Mucosa of gallbladder (tissue), 1 donor: ENCODE measurements at regions not wholly inside any gene's neighbourhood (a gene's known extent, or its start where the extent isn't known, plus 50 kb on each side); places are given as distances from the start of the nearest gene placed in this dataset.
"Not testable (repeated sequence)": the region's sequence is repeated elsewhere in the genome, so short reads cannot be mapped to it uniquely, and the experiment has no call there.

ENCODE experiments used
- DNase-seq: peaks from one replicate; pipeline ENCODE4 v3.0.0-alpha.2; 2020; ENCODE audit warnings: low spot score
- donor health status: DM: no; HTN: no; CAD: no.

- DNase-seq, result peak; percentile 27
These were observed 158.8 kb downstream of the PHLDA1 start for GRCh38 chr12:75872762-75873161.

- no peak for DNase-seq
These were observed 160.7 kb downstream of the PHLDA1 start for GRCh38 chr12:75870878-75871277.

DNA sequence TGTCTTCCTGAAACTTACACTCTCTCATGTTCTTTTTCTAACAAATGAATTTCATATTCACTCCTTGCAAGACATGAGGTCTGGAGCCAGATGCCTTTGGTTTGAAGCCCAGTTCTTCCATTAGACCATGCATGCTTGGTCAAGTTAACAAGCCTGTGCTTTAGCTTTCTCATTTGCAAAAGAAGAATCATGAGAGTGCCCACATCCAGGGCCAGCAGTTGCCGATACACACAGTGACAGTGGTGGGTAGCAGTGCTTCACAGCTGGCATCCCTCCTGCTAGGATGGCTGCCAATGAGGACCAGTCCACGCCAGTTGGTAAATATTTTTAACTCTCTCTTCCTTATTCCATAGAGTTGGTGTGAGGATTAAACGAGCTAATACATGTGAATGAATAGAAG lies 163.1 kb downstream of the PHLDA1 start:
- DNase-seq, result no peak

DNA sequence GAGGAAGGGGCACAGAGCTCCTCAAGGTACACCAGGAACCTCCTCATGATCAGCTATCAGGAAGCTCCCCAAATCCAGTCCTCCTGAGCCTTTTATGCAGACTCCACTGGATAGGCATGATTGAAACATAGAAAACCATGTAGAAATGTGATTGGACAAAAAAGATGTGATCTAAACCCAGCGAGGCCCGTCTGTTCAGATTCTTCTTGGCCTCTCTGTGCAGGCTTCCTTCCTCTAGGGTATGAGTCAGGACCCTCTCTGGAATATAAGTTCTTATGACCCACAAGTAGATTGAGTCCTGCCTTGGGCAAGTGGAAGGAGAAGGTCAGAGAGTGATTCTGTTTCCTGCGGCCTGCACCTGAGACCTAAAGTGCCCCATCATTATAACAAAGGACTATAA lies 166.3 kb downstream of the PHLDA1 start:
- no peak for DNase-seq

DNA sequence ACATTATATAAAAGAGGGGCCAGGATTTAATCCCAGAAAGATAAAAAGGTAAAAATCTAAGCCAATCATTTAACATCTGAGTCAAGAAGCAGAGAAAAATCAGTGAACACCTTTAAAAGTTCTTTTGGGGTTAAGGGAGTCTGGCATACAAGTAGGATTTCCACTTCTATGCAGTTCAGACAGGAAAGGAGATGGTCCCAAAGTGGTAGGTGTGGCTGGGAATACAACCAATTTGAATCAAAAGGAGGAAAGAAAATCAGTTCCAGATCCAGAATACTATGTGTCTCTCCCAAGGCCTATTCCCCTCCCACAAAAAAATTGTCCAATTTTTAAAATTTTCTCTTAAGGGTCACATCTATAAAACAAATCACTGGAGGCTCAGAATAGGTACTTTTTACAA lies 167.4 kb downstream of the PHLDA1 start:
- no peak for DNase-seq

DNA sequence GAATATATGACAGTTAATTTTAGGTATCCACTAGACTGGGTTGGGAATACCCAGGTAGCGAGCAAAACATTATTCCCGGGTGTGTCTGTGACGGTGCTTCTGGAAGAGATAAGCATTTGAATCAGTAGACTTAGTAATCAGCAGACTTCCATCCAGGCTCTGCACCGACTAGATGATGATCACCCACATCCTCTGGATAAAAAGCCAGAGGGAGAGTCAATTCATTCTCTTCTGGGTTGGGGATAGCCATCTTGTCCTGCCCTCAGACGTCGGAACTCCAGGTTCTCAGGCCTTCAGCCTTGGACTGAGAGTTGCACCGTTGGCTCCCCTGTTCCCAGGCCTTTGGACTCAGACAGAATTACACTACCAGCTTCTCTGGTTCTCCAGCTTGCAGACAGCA lies 168.0 kb downstream of the PHLDA1 start:
- no peak for DNase-seq

GRCh38 chr12:75862692-75863471 lies 168.7 kb downstream of the PHLDA1 start:
- DNase-seq, result no peak

DNA sequence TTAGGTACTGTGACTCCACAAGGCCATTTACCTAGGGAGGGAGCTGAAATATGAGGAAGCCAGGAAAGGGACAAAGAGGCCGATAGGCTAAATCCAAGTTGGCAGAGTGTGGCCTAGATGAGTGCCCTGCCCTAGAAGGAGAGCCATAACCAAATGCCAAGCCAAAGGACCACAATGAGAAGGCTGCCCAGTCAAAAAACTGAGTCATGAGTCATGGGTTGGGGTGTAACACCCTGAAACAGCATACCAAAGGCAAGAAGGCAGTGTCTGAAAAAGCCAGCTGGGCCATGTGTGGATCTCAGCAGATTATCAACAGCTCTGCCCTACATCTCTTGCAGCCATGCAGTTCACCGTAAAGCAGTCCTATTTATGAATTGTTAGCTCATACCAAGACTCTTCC lies 171.7 kb downstream of the PHLDA1 start:
- DNase-seq, result no peak

GRCh38 chr12:75856235-75856634 lies 175.3 kb downstream of the PHLDA1 start:
- no peak for DNase-seq

DNA sequence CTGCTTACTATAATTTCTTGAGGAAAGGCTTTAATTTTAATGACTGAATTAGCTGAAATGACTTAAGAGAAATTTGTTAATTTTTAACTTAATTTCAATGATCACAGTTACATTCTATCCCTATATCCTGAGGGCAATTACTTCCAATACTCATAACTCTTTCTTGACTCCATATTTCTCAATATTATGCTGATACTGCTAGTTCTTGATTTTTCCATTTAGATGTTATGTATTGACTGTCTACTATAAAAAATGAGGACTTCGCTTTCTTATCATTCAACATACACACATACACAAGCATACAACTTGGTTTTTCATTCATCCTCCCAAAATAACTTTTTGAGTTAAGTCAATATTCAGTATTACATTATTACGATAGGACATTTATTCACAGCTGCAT lies 176.2 kb downstream of the PHLDA1 start:
- DNase-seq, result no peak

- no peak for DNase-seq
These were observed 176.8 kb downstream of the PHLDA1 start for GRCh38 chr12:75854681-75855309.

- DNase-seq, result not testable (repeated sequence)
These were observed 177.4 kb downstream of the PHLDA1 start for GRCh38 chr12:75854137-75854536.

- DNase-seq, result no peak
These were observed 177.9 kb downstream of the PHLDA1 start for GRCh38 chr12:75853626-75854025.

DNA sequence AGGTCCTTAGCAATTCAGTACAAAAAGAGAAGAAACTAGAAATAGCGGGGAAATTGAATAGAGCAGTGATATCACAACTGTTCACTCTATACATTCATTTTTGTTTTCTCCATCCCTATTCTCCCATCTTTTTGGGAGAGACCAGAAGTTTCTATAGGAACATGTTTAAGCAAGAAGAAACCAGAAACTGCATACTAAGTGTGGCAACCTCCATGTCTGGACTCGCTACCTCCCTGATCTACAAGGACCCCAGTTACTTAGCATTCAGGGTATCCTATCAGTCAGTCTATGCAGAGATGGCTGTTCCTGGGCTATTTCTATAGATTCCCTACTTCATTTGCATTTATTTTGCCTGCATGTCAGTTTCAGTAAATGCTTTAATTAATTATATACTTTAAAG lies 178.6 kb downstream of the PHLDA1 start:
- no peak for DNase-seq

GRCh38 chr12:75852143-75852542 lies 179.4 kb downstream of the PHLDA1 start:
- no peak for DNase-seq

- DNase-seq, result no peak
These were observed 180.7 kb downstream of the PHLDA1 start for GRCh38 chr12:75850721-75851462.

DNA sequence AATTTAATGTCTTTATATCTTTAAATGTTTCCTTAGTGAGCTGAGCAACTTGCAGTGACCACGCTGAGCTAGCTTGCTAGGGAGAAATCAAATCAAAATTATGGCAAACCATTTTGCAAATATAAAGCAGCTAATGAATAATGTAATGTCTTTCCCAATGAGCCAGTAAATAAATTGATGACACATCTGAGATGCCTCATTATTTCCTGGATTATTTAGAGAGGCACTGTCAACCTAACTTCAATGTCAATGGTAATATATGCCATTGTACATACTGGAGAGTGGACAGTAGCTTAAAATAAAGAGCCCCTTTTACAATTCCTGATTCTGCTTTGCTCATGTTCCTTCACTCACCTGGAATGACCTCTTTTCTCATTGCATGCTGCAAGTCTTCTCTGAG lies 182.6 kb downstream of the PHLDA1 start:
- no peak for DNase-seq

GRCh38 chr12:75848431-75848925 lies 183.1 kb downstream of the PHLDA1 start:
- DNase-seq, result no peak

DNA sequence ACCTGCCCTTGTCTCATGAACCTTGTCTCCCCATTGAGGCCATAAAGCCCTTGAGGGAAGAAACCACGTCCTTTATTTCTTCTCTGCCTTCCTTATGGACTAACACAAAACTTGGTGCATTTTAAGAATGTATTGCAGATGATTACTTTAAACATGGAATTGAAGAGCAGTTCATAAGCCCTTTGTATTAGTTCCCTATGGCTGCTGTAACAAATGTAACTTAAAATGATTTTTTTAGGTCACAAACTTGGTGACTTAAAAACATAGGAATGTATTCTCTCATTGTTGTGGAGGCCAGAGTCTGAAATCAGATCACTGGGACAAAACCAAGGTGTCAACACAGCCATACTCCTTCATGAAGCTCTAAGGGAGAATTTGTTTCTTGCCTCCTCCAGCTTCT lies 185.5 kb downstream of the PHLDA1 start:
- no peak for DNase-seq

- no peak for DNase-seq
These were observed 186.6 kb downstream of the PHLDA1 start for GRCh38 chr12:75844985-75845384.

DNA sequence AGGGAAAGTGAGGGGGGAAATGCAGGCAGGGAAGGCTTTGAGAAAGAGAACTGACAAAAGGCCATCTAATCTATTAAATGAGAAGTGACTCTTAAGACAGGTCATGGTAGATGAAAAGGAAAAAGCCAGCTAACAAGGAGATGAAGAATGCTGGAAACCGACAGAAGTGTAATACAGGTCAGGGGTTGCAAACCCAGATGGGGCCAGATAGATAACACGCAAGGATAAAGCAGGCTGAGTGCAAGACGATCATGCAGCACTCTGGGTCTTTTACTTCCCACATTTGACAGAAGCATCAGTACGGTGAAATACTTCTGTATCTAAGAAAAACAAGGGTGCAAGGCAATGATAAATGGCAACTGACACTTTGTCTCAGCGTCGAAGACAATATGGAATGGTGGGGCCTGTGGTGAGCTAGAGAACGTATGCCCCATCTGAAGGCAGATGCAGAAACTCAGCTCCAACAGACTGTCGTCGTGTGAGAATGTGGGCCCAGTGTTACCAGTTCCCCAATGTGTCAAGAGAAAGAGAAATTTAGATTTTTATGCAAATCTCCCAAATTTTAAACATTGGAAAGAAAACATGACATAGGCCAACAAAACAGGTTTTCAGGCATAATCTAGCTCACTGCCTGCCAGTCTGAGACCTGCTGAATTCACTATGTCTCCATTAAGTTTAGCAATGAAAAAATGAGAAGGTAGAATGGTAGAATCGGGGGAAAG lies 187.4 kb downstream of the PHLDA1 start:
- no peak for DNase-seq

DNA sequence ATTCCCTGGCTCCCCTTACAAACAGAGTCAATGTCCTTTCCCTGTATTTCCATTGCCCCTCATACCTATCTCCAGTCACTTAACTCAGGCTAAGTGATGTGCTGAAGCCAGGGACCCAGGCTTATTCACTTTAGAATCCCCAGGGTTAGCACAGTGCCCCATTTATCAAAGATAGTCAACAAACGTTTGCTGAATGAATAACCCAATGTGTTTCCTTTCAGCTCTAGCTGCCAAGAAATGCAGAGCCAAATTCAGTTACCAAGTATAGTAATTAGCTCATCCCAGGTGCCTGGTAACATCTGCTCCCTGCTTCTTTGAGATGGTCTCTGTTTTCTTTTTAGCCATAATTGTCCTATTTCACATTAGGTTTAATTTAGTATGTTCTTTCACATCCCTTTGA lies 189.5 kb downstream of the PHLDA1 start:
- no peak for DNase-seq
